Suprapubic skin (tissue), 3 donors: ENCODE measurements at regions not wholly inside any gene's neighbourhood (a gene's known extent, or its start where the extent isn't known, plus 50 kb on each side); places are given as distances from the start of the nearest gene placed in this dataset.

Experiments
- EP300 ChIP-seq: sonication (generic); formaldehyde crosslinking; IDR thresholded peaks from one replicate; pipeline ENCODE4 v1.6.1; 2017; ENCODE audit warnings: antibody characterized with exemption
- TF ChIP-seq, protein P1 (sequence below), 2 donors: fragments of 200-600 bp in 1 of 2; fragments of 450-650 bp in 1 of 2; sonication (generic) in 1 of 2; IDR thresholded peaks; one replicate each; pipeline ENCODE4 v1.5.1; 2016 to 2019; ENCODE audit warnings: antibody characterized with exemption in 2 of 2, mild to moderate bottlenecking in 1 of 2, moderate library complexity in 1 of 2

DNA sequence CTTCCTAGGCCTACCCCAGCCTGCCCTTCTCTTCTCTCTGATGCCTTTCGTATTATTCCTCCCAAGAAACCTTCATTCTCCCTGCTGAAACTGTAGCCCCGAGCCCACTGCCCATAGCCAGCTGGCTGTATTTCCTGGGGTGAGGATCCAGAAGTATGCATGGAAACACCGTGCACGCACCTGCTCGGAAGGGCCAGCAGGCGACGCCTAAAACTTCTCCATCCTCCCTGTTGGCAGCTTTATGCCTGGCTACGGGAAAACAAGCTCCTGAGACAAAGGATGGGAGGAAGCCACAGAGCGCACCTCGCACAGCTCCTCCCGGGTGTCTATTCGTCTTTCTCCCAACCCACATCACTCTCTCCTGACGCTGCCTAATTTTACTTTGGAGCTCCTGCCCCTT, 69.0 kb upstream of the CAPRIN2 start:
- TF ChIP-seq, protein P1, sequence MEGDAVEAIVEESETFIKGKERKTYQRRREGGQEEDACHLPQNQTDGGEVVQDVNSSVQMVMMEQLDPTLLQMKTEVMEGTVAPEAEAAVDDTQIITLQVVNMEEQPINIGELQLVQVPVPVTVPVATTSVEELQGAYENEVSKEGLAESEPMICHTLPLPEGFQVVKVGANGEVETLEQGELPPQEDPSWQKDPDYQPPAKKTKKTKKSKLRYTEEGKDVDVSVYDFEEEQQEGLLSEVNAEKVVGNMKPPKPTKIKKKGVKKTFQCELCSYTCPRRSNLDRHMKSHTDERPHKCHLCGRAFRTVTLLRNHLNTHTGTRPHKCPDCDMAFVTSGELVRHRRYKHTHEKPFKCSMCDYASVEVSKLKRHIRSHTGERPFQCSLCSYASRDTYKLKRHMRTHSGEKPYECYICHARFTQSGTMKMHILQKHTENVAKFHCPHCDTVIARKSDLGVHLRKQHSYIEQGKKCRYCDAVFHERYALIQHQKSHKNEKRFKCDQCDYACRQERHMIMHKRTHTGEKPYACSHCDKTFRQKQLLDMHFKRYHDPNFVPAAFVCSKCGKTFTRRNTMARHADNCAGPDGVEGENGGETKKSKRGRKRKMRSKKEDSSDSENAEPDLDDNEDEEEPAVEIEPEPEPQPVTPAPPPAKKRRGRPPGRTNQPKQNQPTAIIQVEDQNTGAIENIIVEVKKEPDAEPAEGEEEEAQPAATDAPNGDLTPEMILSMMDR (IDR thresholded peaks at IDR 0.05): no peak
- no peak for TF ChIP-seq EP300
